MM.1S (cell line): ENCODE measurements at regions not wholly inside any gene's neighbourhood (a gene's known extent, or its start where the extent isn't known, plus 50 kb on each side); places are given as distances from the start of the nearest gene placed in this dataset.

Experiments used
- EZH2phosphoT487 ChIP-seq: fragments of 300-600 bp; sonication (generic); IDR thresholded peaks from 2 replicates; pipeline ENCODE4 v1.6.1; 2018; ENCODE audit warnings: antibody characterized with exemption, low read length
- TF ChIP-seq, protein P1 (sequence below): fragments of 300-600 bp; sonication (generic); IDR thresholded peaks from 2 replicates; pipeline ENCODE4 v1.5.1; 2016; ENCODE audit warnings: antibody characterized with exemption, low read length, mixed read lengths

- TF ChIP-seq, protein P1, sequence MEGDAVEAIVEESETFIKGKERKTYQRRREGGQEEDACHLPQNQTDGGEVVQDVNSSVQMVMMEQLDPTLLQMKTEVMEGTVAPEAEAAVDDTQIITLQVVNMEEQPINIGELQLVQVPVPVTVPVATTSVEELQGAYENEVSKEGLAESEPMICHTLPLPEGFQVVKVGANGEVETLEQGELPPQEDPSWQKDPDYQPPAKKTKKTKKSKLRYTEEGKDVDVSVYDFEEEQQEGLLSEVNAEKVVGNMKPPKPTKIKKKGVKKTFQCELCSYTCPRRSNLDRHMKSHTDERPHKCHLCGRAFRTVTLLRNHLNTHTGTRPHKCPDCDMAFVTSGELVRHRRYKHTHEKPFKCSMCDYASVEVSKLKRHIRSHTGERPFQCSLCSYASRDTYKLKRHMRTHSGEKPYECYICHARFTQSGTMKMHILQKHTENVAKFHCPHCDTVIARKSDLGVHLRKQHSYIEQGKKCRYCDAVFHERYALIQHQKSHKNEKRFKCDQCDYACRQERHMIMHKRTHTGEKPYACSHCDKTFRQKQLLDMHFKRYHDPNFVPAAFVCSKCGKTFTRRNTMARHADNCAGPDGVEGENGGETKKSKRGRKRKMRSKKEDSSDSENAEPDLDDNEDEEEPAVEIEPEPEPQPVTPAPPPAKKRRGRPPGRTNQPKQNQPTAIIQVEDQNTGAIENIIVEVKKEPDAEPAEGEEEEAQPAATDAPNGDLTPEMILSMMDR, result no peak
- TF ChIP-seq EZH2phosphoT487, result no peak
These were observed 74.6 kb upstream of the HSPA9 start for GRCh38 chr5:138649775-138650174.
